ENCODE measurements at regions not wholly inside any gene's neighbourhood (a gene's known extent, or its start where the extent isn't known, plus 50 kb on each side); places are given as distances from the start of the nearest gene placed in this dataset.

- TF ChIP-seq POLR2A (IDR thresholded peaks at IDR 0.05) (no peak), CTCF (IDR thresholded peaks at IDR 0.05) (no peak)
Measured at GRCh38 chr2:145740302-145740701, 1220.4 kb upstream of the ZEB2 start.
